ENCODE measurements at regions not wholly inside any gene's neighbourhood (a gene's known extent, or its start where the extent isn't known, plus 50 kb on each side); places are given as distances from the start of the nearest gene placed in this dataset.

GRCh38 chr9:87167161-87167560 is 219.9 kb upstream of the GAS1 start:
- H3K4ac ChIP-seq (replicated peaks; ENCODE audit: insufficient read length, low read depth, low read length), result no peak overlapping the region
- no peak overlapping the region for H2BK15ac ChIP-seq (ENCODE audit: low read length)
- H2BK5ac ChIP-seq (ENCODE audit: low read depth, low read length), result no peak overlapping the region
- 74% methylated on average over 5 of the region's 5 CpGs; no CpG with 5 or more reads in 1 of the 2 experiments for WGBS, 2 experiments (ENCODE audit: extremely low coverage in 1 of 2, insufficient coverage in 1 of 2, insufficient read length in 1 of 2, insufficient replicate concordance in 2 of 2, low coverage in 1 of 2, low lambda C conversion rate in 2 of 2, missing lambda C conversion rate in 1 of 2)
- no peaks in the 10 kb centered on the region for H4K20me1 ChIP-seq (replicated peaks in 1 of 2; ENCODE audit: control insufficient read depth in 1 of 2, insufficient read depth in 2 of 2, low read length in 2 of 2)
- H4K91ac ChIP-seq (replicated peaks; ENCODE audit: insufficient read length, low read length), result no peak overlapping the region
- no peak overlapping the region for H3K56ac ChIP-seq (replicated peaks; ENCODE audit: insufficient read length, low read depth, low read length)
- no peaks in the 10 kb centered on the region for H3K36me3 ChIP-seq (ENCODE audit: control insufficient read depth in 2 of 4, insufficient read depth in 4 of 4, low read length in 3 of 4)
- H3K23ac ChIP-seq (ENCODE audit: insufficient read length), result no peak overlapping the region
- no peak overlapping the region; a peak in 1 of 7 replicates for H3K9ac ChIP-seq (replicated peaks in 1 of 4; ENCODE audit: extremely low read depth in 1 of 4, low read depth in 3 of 4, low read length in 3 of 4)
- no peak overlapping the region for H2BK12ac ChIP-seq (ENCODE audit: low read depth, low read length)
- ChIA-PET POLR2A (ENCODE audit: partially characterized antibody) (no interaction called here), CTCF (ENCODE audit: partially characterized antibody) (interaction anchor here (0.6 to 1.8 kb wide), 7 partner anchors 13 to 707 kb away, joined by 3 to 5 read pairs (median 3); no protein-coding TSS in a partner anchor)
- H2AFZ ChIP-seq (ENCODE audit: low read length), result 0 out of 2 replicates have a peak overlapping the region, but pooled peaks have one; percentile 23
- H4K8ac ChIP-seq (ENCODE audit: extremely low read depth, insufficient read depth, low read length), result no peak overlapping the region
- H2BK120ac ChIP-seq (replicated peaks; ENCODE audit: low read depth, low read length), result no peak overlapping the region
- H3K18ac ChIP-seq (ENCODE audit: extremely low read depth, low read length), result no peak overlapping the region
- DNase-seq (ENCODE audit: low read depth in 1 of 2, low spot score in 2 of 2), result no peak
- no peak overlapping the region for H4K5ac ChIP-seq (ENCODE audit: insufficient read length, low read depth, low read length)
- H3K27ac ChIP-seq (ENCODE audit: low read depth, low read length), result no peak overlapping the region
- no peak overlapping the region for H3K4me2 ChIP-seq (ENCODE audit: insufficient read depth in 1 of 2, low read depth in 2 of 2, low read length in 2 of 2)
- FAIRE-seq, result peak; percentile 73
- no peak for TF ChIP-seq KDM1A (IDR thresholded peaks at IDR 0.05; ENCODE audit: borderline replicate concordance, low read length)
- no peak for TF ChIP-seq SP2 (IDR thresholded peaks at IDR 0.05; ENCODE audit: low read length)
- TF ChIP-seq CTCF (IDR thresholded peaks at IDR 0.05; ENCODE audit: control extremely low read depth in 1 of 3, insufficient read depth in 1 of 3, low read depth in 1 of 3, low read length in 3 of 3), result peak in 2 of 3 experiments; percentile 22 to 29; a peak in 2 of 4 replicates
- no peak for TF ChIP-seq JUND (IDR thresholded peaks at IDR 0.05; ENCODE audit: low read length)
- peak; percentile 52 to 60 for TF ChIP-seq RAD21 (IDR thresholded peaks at IDR 0.05 in 1 of 2, conservative IDR thresholded peaks at IDR 0.05 in 1 of 2; ENCODE audit: low read depth in 2 of 2, low read length in 2 of 2)
- no peak for TF ChIP-seq CREB1 (IDR thresholded peaks at IDR 0.05)
- TF ChIP-seq GTF2F1 (IDR thresholded peaks at IDR 0.05; ENCODE audit: borderline replicate concordance, low read depth, low read length), result no peak
- no peak for TF ChIP-seq KDM4A (IDR thresholded peaks at IDR 0.05; ENCODE audit: low read depth, low read length, severe bottlenecking)
- no peak for TF ChIP-seq POLR2AphosphoS5 (IDR thresholded peaks at IDR 0.05; ENCODE audit: low read depth, low read length)
- H2BK20ac ChIP-seq (ENCODE audit: low read length), result no peak overlapping the region
- no peaks in the 10 kb centered on the region for H3K23me2 ChIP-seq (ENCODE audit: low read depth, low read length)
- H3K79me1 ChIP-seq (ENCODE audit: low read depth, low read length), result no peaks in the 10 kb centered on the region
- H3K4me3 ChIP-seq (ENCODE audit: extremely low read depth in 1 of 4, insufficient read depth in 2 of 4, low read depth in 3 of 4, low read length in 4 of 4), result no peak overlapping the region
- no peaks in the 10 kb centered on the region for H3K9me3 ChIP-seq (ENCODE audit: insufficient read depth in 2 of 2, low read depth in 1 of 2, low read length in 1 of 2)
- no peak overlapping the region for H2AK5ac ChIP-seq (ENCODE audit: low read depth, low read length)
- no peaks in the 10 kb centered on the region for H3K79me2 ChIP-seq (ENCODE audit: control insufficient read depth in 1 of 2, insufficient read depth in 2 of 2, low read length in 2 of 2)
- no peaks in the 10 kb centered on the region for H3K27me3 ChIP-seq (replicated peaks in 1 of 4; ENCODE audit: control insufficient read depth in 3 of 4, extremely low read depth in 1 of 4, insufficient read depth in 3 of 4, low read length in 3 of 4)
- H3K4me1 ChIP-seq (replicated peaks in 1 of 4; ENCODE audit: control insufficient read depth in 3 of 4, insufficient read depth in 4 of 4, low read length in 3 of 4), result no peaks in the 10 kb centered on the region
- H3K14ac ChIP-seq (ENCODE audit: insufficient read length), result no peak overlapping the region
